NB4 (cell line): ENCODE measurements at regions not wholly inside any gene's neighbourhood (a gene's known extent, or its start where the extent isn't known, plus 50 kb on each side); places are given as distances from the start of the nearest gene placed in this dataset.

Experiments
- MYC ChIP-seq: IDR thresholded peaks from 2 replicates; pipeline ENCODE4 v1.6.1; 2011; ENCODE audit warnings: low read depth, low read length
- POLR2A ChIP-seq: IDR thresholded peaks from 2 replicates; pipeline ENCODE4 v1.6.1; 2011; ENCODE audit warnings: mild to moderate bottlenecking; ENCODE audit not compliant: insufficient read length; ENCODE audit errors: extremely low read depth
- TF ChIP-seq, protein P1 (sequence below): IDR thresholded peaks from one replicate; pipeline ENCODE4 v1.5.1; 2012; ENCODE audit warnings: low read depth, low read length
- TF ChIP-seq, protein P2 (sequence below): IDR thresholded peaks from 2 replicates; pipeline ENCODE4 v1.6.1; 2011; ENCODE audit warnings: low read depth, low read length

DNA sequence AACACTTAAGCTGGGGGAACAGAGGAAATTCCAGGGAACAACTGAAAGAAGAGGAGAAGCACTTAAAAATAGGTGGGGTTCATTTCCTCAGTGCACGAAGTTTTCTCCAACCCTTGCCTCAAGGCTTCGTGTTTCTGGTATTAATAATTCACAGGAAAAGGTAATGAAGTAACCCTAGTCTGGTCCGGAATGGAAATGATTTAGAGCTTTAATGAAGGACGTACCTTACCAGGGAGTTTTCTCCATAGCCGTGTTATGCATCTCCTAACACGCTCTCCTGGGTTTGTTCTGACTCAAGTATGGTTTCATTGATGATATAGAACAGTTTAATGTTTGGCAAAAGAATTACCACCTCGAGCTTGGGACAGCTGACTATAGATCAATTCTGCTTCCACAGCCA lies 214.2 kb downstream of the MTX2 start:
- TF ChIP-seq POLR2A = no peak
- TF ChIP-seq, protein P1, sequence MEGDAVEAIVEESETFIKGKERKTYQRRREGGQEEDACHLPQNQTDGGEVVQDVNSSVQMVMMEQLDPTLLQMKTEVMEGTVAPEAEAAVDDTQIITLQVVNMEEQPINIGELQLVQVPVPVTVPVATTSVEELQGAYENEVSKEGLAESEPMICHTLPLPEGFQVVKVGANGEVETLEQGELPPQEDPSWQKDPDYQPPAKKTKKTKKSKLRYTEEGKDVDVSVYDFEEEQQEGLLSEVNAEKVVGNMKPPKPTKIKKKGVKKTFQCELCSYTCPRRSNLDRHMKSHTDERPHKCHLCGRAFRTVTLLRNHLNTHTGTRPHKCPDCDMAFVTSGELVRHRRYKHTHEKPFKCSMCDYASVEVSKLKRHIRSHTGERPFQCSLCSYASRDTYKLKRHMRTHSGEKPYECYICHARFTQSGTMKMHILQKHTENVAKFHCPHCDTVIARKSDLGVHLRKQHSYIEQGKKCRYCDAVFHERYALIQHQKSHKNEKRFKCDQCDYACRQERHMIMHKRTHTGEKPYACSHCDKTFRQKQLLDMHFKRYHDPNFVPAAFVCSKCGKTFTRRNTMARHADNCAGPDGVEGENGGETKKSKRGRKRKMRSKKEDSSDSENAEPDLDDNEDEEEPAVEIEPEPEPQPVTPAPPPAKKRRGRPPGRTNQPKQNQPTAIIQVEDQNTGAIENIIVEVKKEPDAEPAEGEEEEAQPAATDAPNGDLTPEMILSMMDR = no peak
- TF ChIP-seq, protein P2, sequence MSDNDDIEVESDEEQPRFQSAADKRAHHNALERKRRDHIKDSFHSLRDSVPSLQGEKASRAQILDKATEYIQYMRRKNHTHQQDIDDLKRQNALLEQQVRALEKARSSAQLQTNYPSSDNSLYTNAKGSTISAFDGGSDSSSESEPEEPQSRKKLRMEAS = no peak
- no peak for TF ChIP-seq MYC
